Kidney (tissue), 13 donors: ENCODE measurements at regions not wholly inside any gene's neighbourhood (a gene's known extent, or its start where the extent isn't known, plus 50 kb on each side); places are given as distances from the start of the nearest gene placed in this dataset.

ENCODE experiments used
- DNase-seq, 5 donors: peaks; one replicate each; pipeline ENCODE4 v3.0.0-alpha.2; 2013 to 2020
- FAIRE-seq: peaks from 2 replicates; lab custom pipeline; 2012; peaks lifted over from hg19 to GRCh38; lab: Jason Lieb, UNC
- H3K27ac ChIP-seq, 2 donors: one replicate each; pipeline ENCODE4 v1.7.0; 2013; ENCODE audit warnings: low read depth in 2 of 2, low read length in 2 of 2, inconsistent platforms in 1 of 2
- H3K27me3 ChIP-seq: one replicate; pipeline ENCODE4 v1.7.1; 2013; ENCODE audit warnings: low read length, inconsistent platforms; ENCODE audit not compliant: control insufficient read depth, insufficient read depth
- H3K36me3 ChIP-seq, 3 donors: one replicate each; pipeline versions ENCODE4 v1.7.0 to v1.7.1; 2013; ENCODE audit warnings: low read length in 3 of 3, control low read depth in 1 of 3, inconsistent platforms in 1 of 3; ENCODE audit not compliant: insufficient read depth in 3 of 3, control insufficient read depth in 2 of 3
- H3K4me1 ChIP-seq, 3 donors: one replicate each; pipeline versions ENCODE4 v1.7.0 to v1.7.1; 2013; ENCODE audit warnings: low read length in 3 of 3, inconsistent platforms in 1 of 3, low read depth in 1 of 3; ENCODE audit not compliant: control insufficient read depth in 2 of 3, insufficient read depth in 2 of 3
- H3K4me3 ChIP-seq, 3 donors: one replicate each; pipeline versions ENCODE4 v1.7.0 to v1.8.1; 2013; ENCODE audit warnings: low read length in 3 of 3, control low read depth in 1 of 3, inconsistent platforms in 1 of 3
- H3K9ac ChIP-seq, 3 donors: one replicate each; pipeline versions ENCODE4 v1.7.0 to v1.7.1; 2013; ENCODE audit warnings: low read length in 3 of 3, control low read depth in 1 of 3, inconsistent platforms in 1 of 3
- H3K9me3 ChIP-seq, 3 donors: one replicate each; pipeline versions ENCODE4 v1.7.0 to v1.7.1; 2013; ENCODE audit warnings: low read length in 3 of 3, control low read depth in 1 of 3, inconsistent platforms in 1 of 3; ENCODE audit not compliant: control insufficient read depth in 2 of 3, insufficient read depth in 1 of 3
- CTCF ChIP-seq: IDR thresholded peaks from 3 replicates; pipeline ENCODE4 v1.5.1; 2012; ENCODE audit warnings: mild to moderate bottlenecking, moderate library complexity, borderline replicate concordance; ENCODE audit not compliant: insufficient read depth; ENCODE audit errors: extremely low read depth
- intact Hi-C: fragments of 100-400 bp; cut with DNase I; formaldehyde crosslinking; loops from one replicate; pipeline ENCODE4 v1.11.1; 2022
- donor health status: control.
- donor health status: control.
- donor health status: control.
- donor health status: control.
- donor health status: control.
- donor health status: DM: yes; HTN: yes; CAD: no.
- donor health status: Normal renal cell carcinoma (clear cell type).

DNA sequence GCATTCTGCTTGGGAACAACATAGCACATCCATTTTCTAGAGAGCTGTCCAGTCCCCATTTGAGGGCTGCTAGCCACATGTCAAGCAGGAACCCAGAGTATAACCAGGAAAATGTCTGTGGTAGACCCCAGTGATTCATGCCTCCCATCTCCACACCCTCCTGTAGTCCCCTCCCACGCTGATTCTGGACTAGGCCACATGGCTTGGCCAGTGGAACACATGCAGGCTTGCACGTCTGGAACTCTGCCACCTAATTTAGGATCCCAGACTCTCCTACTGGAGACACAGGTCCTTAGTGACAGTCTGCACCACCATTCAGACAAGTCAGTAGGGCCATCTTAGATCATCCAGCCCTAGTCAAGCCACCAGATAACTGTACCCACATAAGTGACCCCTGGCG, 149.8 kb downstream of the ZIC5 start:
- H3K4me3 ChIP-seq = no peak overlapping the region
- H3K36me3 ChIP-seq = no peaks in the 10 kb centered on the region
- FAIRE-seq (no peak), DNase-seq (no peak)
- intact Hi-C loops = no loop called here
- H3K27me3 ChIP-seq = no peaks in the 10 kb centered on the region
- H3K27ac ChIP-seq = no peak overlapping the region
- no peak for TF ChIP-seq CTCF
- no peaks in the 10 kb centered on the region for H3K4me1 ChIP-seq
- peaks cover 0 to 6% (median 0%) of the 10 kb centered on the region in 3 donors for H3K9me3 ChIP-seq
- no peak overlapping the region for H3K9ac ChIP-seq

- H3K4me1 ChIP-seq = no peaks in the 10 kb centered on the region
- no peaks in the 10 kb centered on the region for H3K36me3 ChIP-seq
- H3K4me3 ChIP-seq = no peak overlapping the region
- peaks cover 0 to 6% (median 0%) of the 10 kb centered on the region in 3 donors for H3K9me3 ChIP-seq
- no peak for TF ChIP-seq CTCF
- FAIRE-seq (no peak), DNase-seq (no peak)
- intact Hi-C loops = no loop called here
- no peaks in the 10 kb centered on the region for H3K27me3 ChIP-seq
- no peak overlapping the region for H3K9ac ChIP-seq
- H3K27ac ChIP-seq = no peak overlapping the region
These were observed 151.6 kb downstream of the ZIC5 start for GRCh38 chr13:99819967-99820366.

- DNase-seq (no peak), FAIRE-seq (no peak)
- no peak for TF ChIP-seq CTCF
- Histone ChIP-seq H3K4me1 (peaks cover 0 to 4% (median 0%) of the 10 kb centered on the region in 3 donors), H3K9ac (no peak overlapping the region), H3K9me3 (no peaks in the 10 kb centered on the region), H3K4me3 (no peak overlapping the region), H3K27ac (no peak overlapping the region), H3K36me3 (no peaks in the 10 kb centered on the region), H3K27me3 (no peaks in the 10 kb centered on the region)
- intact Hi-C loops = no loop called here
These were observed 155.2 kb downstream of the ZIC5 start for GRCh38 chr13:99816321-99816720.

DNA sequence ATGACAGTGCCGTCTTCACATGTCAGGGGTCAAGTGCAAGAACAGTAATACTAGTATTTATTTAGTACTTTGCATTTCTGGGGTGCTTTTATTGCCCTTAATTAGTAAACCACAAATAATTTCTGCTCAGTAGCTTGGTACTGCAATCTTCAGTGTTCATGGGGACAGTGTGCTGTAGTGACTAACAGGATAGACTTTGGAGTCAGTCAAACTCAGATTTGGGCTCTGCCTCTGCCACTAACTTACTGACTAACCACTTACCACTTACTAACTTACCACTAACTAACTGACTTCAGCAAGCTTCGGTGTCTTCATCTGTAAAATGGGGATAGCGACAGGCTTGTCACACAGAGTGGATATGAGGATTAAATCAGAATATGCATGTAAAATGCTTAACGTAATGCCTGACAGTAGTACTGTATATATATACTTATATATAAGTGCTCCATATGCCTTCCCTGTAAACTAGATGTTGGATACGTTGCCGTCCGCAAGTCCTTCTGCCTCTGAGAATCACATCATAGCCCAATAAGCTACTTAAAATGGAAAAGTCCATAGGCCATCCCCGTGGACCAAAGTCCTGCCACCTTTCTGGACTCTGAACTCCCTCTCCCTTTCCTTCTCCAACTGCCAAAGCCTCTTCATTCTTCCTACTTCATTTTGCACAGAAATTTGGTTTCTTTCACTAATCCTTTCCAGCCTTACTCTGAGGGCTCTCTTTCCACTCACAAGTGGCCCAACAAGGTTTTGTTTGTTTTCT, 158.1 kb downstream of the ZIC5 start:
- TF ChIP-seq CTCF = no peak

More for the DNA sequence above, 158.1 kb downstream of the ZIC5 start:
- FAIRE-seq (no peak), DNase-seq (no peak)
- Histone ChIP-seq H3K27me3 (no peaks in the 10 kb centered on the region), H3K4me3 (no peak overlapping the region), H3K9me3 (no peaks in the 10 kb centered on the region), H3K4me1 (peaks cover 0 to 7% (median 4%) of the 10 kb centered on the region in 3 donors), H3K36me3 (no peaks in the 10 kb centered on the region), H3K27ac (no peak overlapping the region), H3K9ac (no peak overlapping the region)
- intact Hi-C loops = no loop called here
